SK-N-MC (cell line): ENCODE measurements at regions not wholly inside any gene's neighbourhood (a gene's known extent, or its start where the extent isn't known, plus 50 kb on each side); places are given as distances from the start of the nearest gene placed in this dataset.

ENCODE experiments used
- EZH2 ChIP-seq: fragments of 200-600 bp; sonication (generic); IDR thresholded peaks from one replicate; pipeline ENCODE4 v1.6.1; 2017; ENCODE audit warnings: antibody characterized with exemption
- FOXP2 ChIP-seq: optimal IDR thresholded peaks from 2 replicates; pipeline ENCODE3; 2011; ENCODE audit warnings: mild to moderate bottlenecking, moderate library complexity; ENCODE audit not compliant: insufficient read depth; ENCODE audit errors: extremely low read length, control extremely low read depth
- POLR2AphosphoS5 ChIP-seq: IDR thresholded peaks from 2 replicates; pipeline ENCODE4 v1.6.1; 2012; ENCODE audit warnings: mild to moderate bottlenecking, low read depth, low read length, borderline replicate concordance

- TF ChIP-seq POLR2AphosphoS5 (no peak), EZH2 (no peak), FOXP2 (no peak)
Measured at GRCh38 chr1:119260506-119260905, 108.1 kb upstream of the HAO2 start.
